Breast epithelium (tissue), 3 donors: ENCODE measurements at regions not wholly inside any gene's neighbourhood (a gene's known extent, or its start where the extent isn't known, plus 50 kb on each side); places are given as distances from the start of the nearest gene placed in this dataset.

ENCODE experiments used
- CTCF ChIP-seq, 3 donors: fragments of 450-650 bp; IDR thresholded peaks; one replicate each; pipeline ENCODE4 v1.5.1; 2016 to 2017; ENCODE audit warnings: antibody characterized with exemption in 3 of 3, mild to moderate bottlenecking in 3 of 3, moderate library complexity in 3 of 3
- POLR2A ChIP-seq: fragments of 450-650 bp; IDR thresholded peaks from one replicate; pipeline ENCODE4 v1.6.1; 2016; ENCODE audit warnings: antibody characterized with exemption, mild to moderate bottlenecking, moderate library complexity
- POLR2AphosphoS5 ChIP-seq, 3 donors: sonication (generic); formaldehyde crosslinking; IDR thresholded peaks; one replicate each; pipeline ENCODE4 v1.6.1; 2017; ENCODE audit warnings: antibody characterized with exemption in 3 of 3

DNA sequence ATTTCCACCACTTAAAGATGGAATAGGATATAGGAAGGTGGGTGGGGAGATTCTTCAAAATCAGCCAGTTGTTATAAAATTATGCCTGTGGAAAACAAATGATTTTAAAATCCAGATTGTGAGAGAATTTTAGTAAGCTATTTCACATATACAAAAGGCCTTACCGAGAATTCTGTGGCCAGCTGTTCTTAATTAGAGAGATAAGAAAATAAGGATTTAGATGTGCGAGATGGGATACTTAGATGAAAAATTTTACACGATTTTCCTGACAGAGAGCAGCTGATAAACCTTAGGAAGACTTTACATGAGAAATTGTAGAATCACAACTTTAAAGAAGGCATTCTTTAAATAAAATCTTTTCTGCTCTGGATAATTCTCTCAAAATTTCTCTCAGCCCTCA, 94.5 kb upstream of the IQCM start:
- TF ChIP-seq CTCF (IDR thresholded peaks at IDR 0.05) (no peak), POLR2A (no peak), POLR2AphosphoS5 (IDR thresholded peaks at IDR 0.05) (no peak)
